K562 (cell line): ENCODE measurements at regions not wholly inside any gene's neighbourhood (a gene's known extent, or its start where the extent isn't known, plus 50 kb on each side); places are given as distances from the start of the nearest gene placed in this dataset.

ENCODE experiments used
- DMBX1 ChIP-seq: fragments of 250-450 bp; sonication (Bioruptor Pico); IDR thresholded peaks from 2 replicates; pipeline ENCODE4 v1.8.0; 2022; ENCODE audit warnings: inconsistent platforms, mild to moderate bottlenecking, moderate library complexity, borderline replicate concordance
- ZBTB17 ChIP-seq: fragments of 450-650 bp; formaldehyde crosslinking; IDR thresholded peaks from 2 replicates; pipeline ENCODE4 v1.4.0; 2020; ENCODE audit warnings: mild to moderate bottlenecking
- ZNF75A ChIP-seq: fragments of 450-650 bp; formaldehyde crosslinking; IDR thresholded peaks from 2 replicates; pipeline ENCODE4 v1.4.0; 2020; ENCODE audit warnings: mild to moderate bottlenecking
- ZNF830 ChIP-seq: fragments of 250-450 bp; sonication (Bioruptor Pico); IDR thresholded peaks from 2 replicates; pipeline ENCODE4 v1.5.0; 2021; ENCODE audit warnings: mild to moderate bottlenecking
- TF ChIP-seq, protein P1 (sequence below): fragments of 200-600 bp; sonication (generic); IDR thresholded peaks from one replicate; pipeline ENCODE4 v1.6.1; 2012; ENCODE audit warnings: mild to moderate bottlenecking, low read depth, low read length, inconsistent platforms

DNA sequence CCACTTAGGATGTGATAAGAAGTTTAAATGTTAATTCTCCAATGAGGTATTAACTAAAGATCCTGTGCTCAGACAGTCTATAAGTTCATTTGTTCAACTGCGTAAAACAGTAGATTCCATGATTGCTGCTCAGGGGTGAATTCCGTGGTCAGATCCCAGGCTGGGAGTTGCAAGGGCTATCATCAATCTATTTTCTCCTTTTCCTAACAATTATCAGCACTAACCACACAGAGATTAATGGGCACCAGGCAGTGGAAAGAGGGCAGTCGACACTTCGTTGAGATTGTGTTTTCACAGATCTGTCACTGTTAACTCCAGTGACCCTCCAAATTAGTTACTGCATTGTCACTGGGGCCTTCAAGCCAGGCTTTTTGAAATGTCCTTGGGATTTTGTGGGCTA, 154.1 kb upstream of the SPRED2 start (continued):
- TF ChIP-seq ZNF75A (CRISPR knock-in tag): no peak
- TF ChIP-seq ZBTB17: no peak
- TF ChIP-seq, protein P1, sequence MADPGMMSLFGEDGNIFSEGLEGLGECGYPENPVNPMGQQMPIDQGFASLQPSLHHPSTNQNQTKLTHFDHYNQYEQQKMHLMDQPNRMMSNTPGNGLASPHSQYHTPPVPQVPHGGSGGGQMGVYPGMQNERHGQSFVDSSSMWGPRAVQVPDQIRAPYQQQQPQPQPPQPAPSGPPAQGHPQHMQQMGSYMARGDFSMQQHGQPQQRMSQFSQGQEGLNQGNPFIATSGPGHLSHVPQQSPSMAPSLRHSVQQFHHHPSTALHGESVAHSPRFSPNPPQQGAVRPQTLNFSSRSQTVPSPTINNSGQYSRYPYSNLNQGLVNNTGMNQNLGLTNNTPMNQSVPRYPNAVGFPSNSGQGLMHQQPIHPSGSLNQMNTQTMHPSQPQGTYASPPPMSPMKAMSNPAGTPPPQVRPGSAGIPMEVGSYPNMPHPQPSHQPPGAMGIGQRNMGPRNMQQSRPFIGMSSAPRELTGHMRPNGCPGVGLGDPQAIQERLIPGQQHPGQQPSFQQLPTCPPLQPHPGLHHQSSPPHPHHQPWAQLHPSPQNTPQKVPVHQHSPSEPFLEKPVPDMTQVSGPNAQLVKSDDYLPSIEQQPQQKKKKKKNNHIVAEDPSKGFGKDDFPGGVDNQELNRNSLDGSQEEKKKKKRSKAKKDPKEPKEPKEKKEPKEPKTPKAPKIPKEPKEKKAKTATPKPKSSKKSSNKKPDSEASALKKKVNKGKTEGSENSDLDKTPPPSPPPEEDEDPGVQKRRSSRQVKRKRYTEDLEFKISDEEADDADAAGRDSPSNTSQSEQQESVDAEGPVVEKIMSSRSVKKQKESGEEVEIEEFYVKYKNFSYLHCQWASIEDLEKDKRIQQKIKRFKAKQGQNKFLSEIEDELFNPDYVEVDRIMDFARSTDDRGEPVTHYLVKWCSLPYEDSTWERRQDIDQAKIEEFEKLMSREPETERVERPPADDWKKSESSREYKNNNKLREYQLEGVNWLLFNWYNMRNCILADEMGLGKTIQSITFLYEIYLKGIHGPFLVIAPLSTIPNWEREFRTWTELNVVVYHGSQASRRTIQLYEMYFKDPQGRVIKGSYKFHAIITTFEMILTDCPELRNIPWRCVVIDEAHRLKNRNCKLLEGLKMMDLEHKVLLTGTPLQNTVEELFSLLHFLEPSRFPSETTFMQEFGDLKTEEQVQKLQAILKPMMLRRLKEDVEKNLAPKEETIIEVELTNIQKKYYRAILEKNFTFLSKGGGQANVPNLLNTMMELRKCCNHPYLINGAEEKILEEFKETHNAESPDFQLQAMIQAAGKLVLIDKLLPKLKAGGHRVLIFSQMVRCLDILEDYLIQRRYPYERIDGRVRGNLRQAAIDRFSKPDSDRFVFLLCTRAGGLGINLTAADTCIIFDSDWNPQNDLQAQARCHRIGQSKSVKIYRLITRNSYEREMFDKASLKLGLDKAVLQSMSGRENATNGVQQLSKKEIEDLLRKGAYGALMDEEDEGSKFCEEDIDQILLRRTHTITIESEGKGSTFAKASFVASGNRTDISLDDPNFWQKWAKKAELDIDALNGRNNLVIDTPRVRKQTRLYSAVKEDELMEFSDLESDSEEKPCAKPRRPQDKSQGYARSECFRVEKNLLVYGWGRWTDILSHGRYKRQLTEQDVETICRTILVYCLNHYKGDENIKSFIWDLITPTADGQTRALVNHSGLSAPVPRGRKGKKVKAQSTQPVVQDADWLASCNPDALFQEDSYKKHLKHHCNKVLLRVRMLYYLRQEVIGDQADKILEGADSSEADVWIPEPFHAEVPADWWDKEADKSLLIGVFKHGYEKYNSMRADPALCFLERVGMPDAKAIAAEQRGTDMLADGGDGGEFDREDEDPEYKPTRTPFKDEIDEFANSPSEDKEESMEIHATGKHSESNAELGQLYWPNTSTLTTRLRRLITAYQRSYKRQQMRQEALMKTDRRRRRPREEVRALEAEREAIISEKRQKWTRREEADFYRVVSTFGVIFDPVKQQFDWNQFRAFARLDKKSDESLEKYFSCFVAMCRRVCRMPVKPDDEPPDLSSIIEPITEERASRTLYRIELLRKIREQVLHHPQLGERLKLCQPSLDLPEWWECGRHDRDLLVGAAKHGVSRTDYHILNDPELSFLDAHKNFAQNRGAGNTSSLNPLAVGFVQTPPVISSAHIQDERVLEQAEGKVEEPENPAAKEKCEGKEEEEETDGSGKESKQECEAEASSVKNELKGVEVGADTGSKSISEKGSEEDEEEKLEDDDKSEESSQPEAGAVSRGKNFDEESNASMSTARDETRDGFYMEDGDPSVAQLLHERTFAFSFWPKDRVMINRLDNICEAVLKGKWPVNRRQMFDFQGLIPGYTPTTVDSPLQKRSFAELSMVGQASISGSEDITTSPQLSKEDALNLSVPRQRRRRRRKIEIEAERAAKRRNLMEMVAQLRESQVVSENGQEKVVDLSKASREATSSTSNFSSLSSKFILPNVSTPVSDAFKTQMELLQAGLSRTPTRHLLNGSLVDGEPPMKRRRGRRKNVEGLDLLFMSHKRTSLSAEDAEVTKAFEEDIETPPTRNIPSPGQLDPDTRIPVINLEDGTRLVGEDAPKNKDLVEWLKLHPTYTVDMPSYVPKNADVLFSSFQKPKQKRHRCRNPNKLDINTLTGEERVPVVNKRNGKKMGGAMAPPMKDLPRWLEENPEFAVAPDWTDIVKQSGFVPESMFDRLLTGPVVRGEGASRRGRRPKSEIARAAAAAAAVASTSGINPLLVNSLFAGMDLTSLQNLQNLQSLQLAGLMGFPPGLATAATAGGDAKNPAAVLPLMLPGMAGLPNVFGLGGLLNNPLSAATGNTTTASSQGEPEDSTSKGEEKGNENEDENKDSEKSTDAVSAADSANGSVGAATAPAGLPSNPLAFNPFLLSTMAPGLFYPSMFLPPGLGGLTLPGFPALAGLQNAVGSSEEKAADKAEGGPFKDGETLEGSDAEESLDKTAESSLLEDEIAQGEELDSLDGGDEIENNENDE: no peak
- TF ChIP-seq ZNF830: no peak
- no peak for TF ChIP-seq DMBX1 (CRISPR knock-in tag)
